Caco-2 (cell line): ENCODE measurements at regions not wholly inside any gene's neighbourhood (a gene's known extent, or its start where the extent isn't known, plus 50 kb on each side); places are given as distances from the start of the nearest gene placed in this dataset.

Experiments used
- BruUV-seq: library from RNA; stranded (reverse); fragments of 400-500 nt; replicated peaks from 2 replicates; lab custom pipeline; 2021; lab: Mats Ljungman, UMichigan
- CTCF ChIA-PET: fragments of 300-600 bp; sonication (Branson Sonifier 250); formaldehyde crosslinking; loops from one replicate; lab custom pipeline; 2022; ENCODE audit warnings: antibody characterized with exemption; lab: Charles Lee
- POLR2A ChIA-PET: fragments of 300-600 bp; sonication (Branson Sonifier 250); formaldehyde crosslinking; loops from one replicate; lab custom pipeline; 2022; ENCODE audit warnings: antibody characterized with exemption; lab: Charles Lee
- DNase-seq, 2 experiments: peaks; one replicate each; pipeline versions ENCODE4 v3.0.0 to v3.0.0-alpha.2; 2020 to 2022
- H3K27me3 ChIP-seq: replicated peaks from 2 replicates; pipeline ENCODE4 v1.6.0; 2011; ENCODE audit warnings: low read length; ENCODE audit not compliant: control insufficient read depth, insufficient read depth
- H3K36me3 ChIP-seq: 2 replicates; pipeline ENCODE4 v1.5.1; 2011; ENCODE audit warnings: low read length; ENCODE audit not compliant: control insufficient read depth, insufficient read depth
- H3K4me1 ChIP-seq: fragments of 250-450 bp; sonication (Bioruptor Pico); 2 replicates; pipeline ENCODE4 v1.5.1; 2020; ENCODE audit warnings: mild to moderate bottlenecking
- H3K4me3 ChIP-seq: 2 replicates; pipeline ENCODE4 v1.5.1; 2011; ENCODE audit warnings: low read depth, mild to moderate bottlenecking, control low read depth, low read length
- H3K9me3 ChIP-seq: fragments of 250-450 bp; sonication (Bioruptor Pico); 2 replicates; pipeline ENCODE4 v1.5.1; 2020; ENCODE audit warnings: mild to moderate bottlenecking, moderate library complexity
- H3K27ac Mint-ChIP-seq: one replicate; pipeline ENCODE4 v1.8.0; 2022; ENCODE audit warnings: mixed read lengths; ENCODE audit not compliant: unreplicated experiment
- H3K27me3 Mint-ChIP-seq: one replicate; pipeline ENCODE4 v1.8.0; 2022; ENCODE audit warnings: mixed read lengths; ENCODE audit not compliant: insufficient read depth, unreplicated experiment
- H3K36me3 Mint-ChIP-seq: one replicate; pipeline ENCODE4 v1.8.0; 2022; ENCODE audit warnings: mild to moderate bottlenecking, mixed read lengths; ENCODE audit not compliant: insufficient read depth, unreplicated experiment
- H3K4me1 Mint-ChIP-seq: one replicate; pipeline ENCODE4 v1.8.0; 2022; ENCODE audit warnings: low read depth, mixed read lengths; ENCODE audit not compliant: unreplicated experiment
- H3K4me3 Mint-ChIP-seq: one replicate; pipeline ENCODE4 v1.8.0; 2022; ENCODE audit warnings: mild to moderate bottlenecking, moderate library complexity, mixed read lengths; ENCODE audit not compliant: unreplicated experiment
- H3K9me3 Mint-ChIP-seq: one replicate; pipeline ENCODE4 v1.8.0; 2022; ENCODE audit warnings: mixed read lengths; ENCODE audit not compliant: unreplicated experiment
- CTCF ChIP-seq, 2 experiments: fragments of 200-600 bp in 1 of 2; IDR thresholded peaks; 1 replicate in 1 of 2; 2 replicates in 1 of 2; pipeline versions ENCODE4 v1.5.1 to v1.8.0; 2011 to 2022; ENCODE audit warnings: antibody characterized with exemption in 1 of 2, control low read depth in 1 of 2, inconsistent platforms in 1 of 2, low read depth in 1 of 2, low read length in 1 of 2, mild to moderate bottlenecking in 1 of 2, moderate library complexity in 1 of 2; ENCODE audit not compliant: insufficient read depth in 1 of 2, severe bottlenecking in 1 of 2, unreplicated experiment in 1 of 2
- intact Hi-C: fragments of 100-400 bp; cut with micrococcal nuclease; formaldehyde crosslinking; loops from one replicate; pipeline ENCODE4 v1.10.0; 2022; ENCODE audit not compliant: unreplicated experiment

- Histone ChIP-seq H3K36me3 (no peaks in the 10 kb centered on the region), H3K4me1 (no peaks in the 10 kb centered on the region), H3K9me3 (no peaks in the 10 kb centered on the region), H3K27me3 (no peaks in the 10 kb centered on the region), H3K4me3 (no peak overlapping the region)
- TF ChIP-seq CTCF (IDR thresholded peaks at IDR 0.05; ENCODE audit: insufficient read depth in 1 of 2, low read depth in 1 of 2, low read length in 1 of 2, severe bottlenecking in 1 of 2, unreplicated experiment in 1 of 2): no peak
- no peaks in the 10 kb centered on the region for H3K36me3 Mint-ChIP-seq
- BruUV-seq: no TSS peak
- H3K27me3 Mint-ChIP-seq: no peaks in the 10 kb centered on the region
- no peak overlapping the region for H3K27ac Mint-ChIP-seq
- intact Hi-C loops: no loop called here
- CTCF ChIA-PET: no interaction called here
- no peak overlapping the region for H3K4me3 Mint-ChIP-seq
- no peaks in the 10 kb centered on the region for H3K4me1 Mint-ChIP-seq
- DNase-seq: no peak
- POLR2A ChIA-PET: no interaction called here
- no peaks in the 10 kb centered on the region for H3K9me3 Mint-ChIP-seq
These were observed 1869.8 kb upstream of the PCDH20 start for GRCh38 chr13:63285426-63285825.

- no peaks in the 10 kb centered on the region for H3K27me3 ChIP-seq
- CTCF ChIA-PET: no interaction called here
- intact Hi-C loops: no loop called here
- Mint-ChIP-seq H3K36me3 (no peaks in the 10 kb centered on the region), H3K4me3 (no peak overlapping the region), H3K27ac (no peak overlapping the region), H3K27me3 (no peaks in the 10 kb centered on the region), H3K4me1 (no peaks in the 10 kb centered on the region), H3K9me3 (no peaks in the 10 kb centered on the region)
- H3K36me3 ChIP-seq: no peaks in the 10 kb centered on the region
- H3K9me3 ChIP-seq: no peaks in the 10 kb centered on the region
- no peak for TF ChIP-seq CTCF (IDR thresholded peaks at IDR 0.05; ENCODE audit: insufficient read depth in 1 of 2, low read depth in 1 of 2, low read length in 1 of 2, severe bottlenecking in 1 of 2, unreplicated experiment in 1 of 2)
- no peak for DNase-seq
- no peaks in the 10 kb centered on the region for H3K4me1 ChIP-seq
- H3K4me3 ChIP-seq: no peak overlapping the region
- POLR2A ChIA-PET: no interaction called here
- BruUV-seq: no TSS peak
These were observed 1863.5 kb upstream of the PCDH20 start for GRCh38 chr13:63279136-63279535.

DNA sequence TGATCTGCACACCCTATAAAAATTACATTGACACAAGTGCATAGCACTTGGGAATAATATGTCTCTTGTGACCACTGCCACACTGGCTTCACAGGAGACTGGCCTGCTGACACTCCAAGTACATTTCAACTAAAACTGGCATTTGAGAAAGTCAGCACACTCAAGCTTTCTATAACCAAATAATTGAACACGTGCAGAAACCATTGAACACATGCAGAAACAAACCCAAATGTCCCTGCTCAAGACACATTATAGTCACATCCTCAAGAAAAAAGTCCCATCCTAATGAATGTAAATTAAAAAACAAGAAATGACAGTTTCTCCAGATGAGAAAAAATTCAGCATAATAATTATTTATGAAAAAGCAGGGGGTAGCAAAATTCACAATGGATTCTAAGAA is 1859.1 kb upstream of the PCDH20 start:
- Histone ChIP-seq H3K4me3 (no peak overlapping the region), H3K36me3 (no peaks in the 10 kb centered on the region), H3K27me3 (no peaks in the 10 kb centered on the region), H3K4me1 (no peaks in the 10 kb centered on the region), H3K9me3 (no peaks in the 10 kb centered on the region)
- Mint-ChIP-seq H3K36me3 (no peaks in the 10 kb centered on the region), H3K27ac (no peak overlapping the region), H3K4me3 (no peak overlapping the region), H3K27me3 (no peaks in the 10 kb centered on the region), H3K9me3 (no peaks in the 10 kb centered on the region), H3K4me1 (no peaks in the 10 kb centered on the region)
- POLR2A ChIA-PET: no interaction called here
- no peak for TF ChIP-seq CTCF (IDR thresholded peaks at IDR 0.05; ENCODE audit: insufficient read depth in 1 of 2, low read depth in 1 of 2, low read length in 1 of 2, severe bottlenecking in 1 of 2, unreplicated experiment in 1 of 2)
- BruUV-seq: no TSS peak
- no peak for DNase-seq
- CTCF ChIA-PET: no interaction called here
- intact Hi-C loops: loop anchor here (5.0 kb wide), 1 partner anchor 1572 kb away; no protein-coding TSS in a partner anchor
